ENCODE measurements at regions not wholly inside any gene's neighbourhood (a gene's known extent, or its start where the extent isn't known, plus 50 kb on each side); places are given as distances from the start of the nearest gene placed in this dataset.

DNA sequence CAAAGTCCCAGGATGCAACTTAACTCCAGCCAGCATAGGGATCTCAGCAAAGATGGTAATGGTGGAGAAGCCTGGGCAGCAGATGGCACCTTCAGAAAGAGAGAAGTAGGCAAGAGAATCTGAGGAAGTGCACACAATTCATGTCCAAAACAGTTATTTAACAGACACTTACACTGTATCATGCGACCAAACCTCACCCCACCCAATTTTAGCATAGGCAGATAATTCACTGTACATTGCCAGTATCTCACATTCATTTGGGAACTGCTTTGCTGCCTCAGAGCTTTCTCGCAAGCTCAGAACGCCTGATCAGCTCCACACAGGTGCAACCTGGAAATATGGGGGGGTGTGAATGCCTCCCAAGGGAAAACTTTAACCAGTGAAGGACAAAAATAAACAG is 143.0 kb upstream of the MAOA start:
- no peak for ATAC-seq
- no peak for TF ChIP-seq ESRRG (CRISPR knock-in tag; IDR thresholded peaks at IDR 0.05)
- no peak for TF ChIP-seq TOX (CRISPR knock-in tag; IDR thresholded peaks at IDR 0.05; ENCODE audit: borderline replicate concordance)
- TF ChIP-seq ZNF565 (CRISPR knock-in tag; conservative IDR thresholded peaks at IDR 0.05; ENCODE audit: low read depth): no peak
- no peak for TF ChIP-seq ZFP30 (CRISPR knock-in tag; IDR thresholded peaks at IDR 0.05)
- no peak for TF ChIP-seq PPARA (CRISPR knock-in tag; IDR thresholded peaks at IDR 0.05; ENCODE audit: borderline replicate concordance)
- no peak for TF ChIP-seq ISL1 (CRISPR knock-in tag; IDR thresholded peaks at IDR 0.05)

DNA sequence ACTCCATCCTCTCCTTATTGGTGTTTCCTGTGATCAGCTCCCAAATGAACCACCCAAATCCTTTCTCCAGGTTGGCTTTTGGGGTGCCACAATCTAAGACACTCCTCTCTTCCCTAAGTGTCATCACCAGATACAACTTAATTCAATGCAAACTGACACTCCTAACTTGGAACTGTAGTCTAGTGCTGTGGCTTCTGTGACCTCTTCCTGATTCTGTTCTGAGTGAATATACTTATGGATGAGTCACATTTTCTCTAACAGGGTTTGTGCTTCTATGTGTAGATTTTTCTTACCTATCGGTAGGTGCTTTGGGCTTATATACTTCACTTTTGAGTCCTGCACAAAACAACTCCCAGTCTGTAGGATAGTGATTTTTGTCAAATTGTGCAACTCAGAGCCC is 141.3 kb upstream of the MAOA start:
- ATAC-seq: no peak
- TF ChIP-seq ZC3H10 (CRISPR knock-in tag; IDR thresholded peaks at IDR 0.05): no peak
- TF ChIP-seq, protein P1, sequence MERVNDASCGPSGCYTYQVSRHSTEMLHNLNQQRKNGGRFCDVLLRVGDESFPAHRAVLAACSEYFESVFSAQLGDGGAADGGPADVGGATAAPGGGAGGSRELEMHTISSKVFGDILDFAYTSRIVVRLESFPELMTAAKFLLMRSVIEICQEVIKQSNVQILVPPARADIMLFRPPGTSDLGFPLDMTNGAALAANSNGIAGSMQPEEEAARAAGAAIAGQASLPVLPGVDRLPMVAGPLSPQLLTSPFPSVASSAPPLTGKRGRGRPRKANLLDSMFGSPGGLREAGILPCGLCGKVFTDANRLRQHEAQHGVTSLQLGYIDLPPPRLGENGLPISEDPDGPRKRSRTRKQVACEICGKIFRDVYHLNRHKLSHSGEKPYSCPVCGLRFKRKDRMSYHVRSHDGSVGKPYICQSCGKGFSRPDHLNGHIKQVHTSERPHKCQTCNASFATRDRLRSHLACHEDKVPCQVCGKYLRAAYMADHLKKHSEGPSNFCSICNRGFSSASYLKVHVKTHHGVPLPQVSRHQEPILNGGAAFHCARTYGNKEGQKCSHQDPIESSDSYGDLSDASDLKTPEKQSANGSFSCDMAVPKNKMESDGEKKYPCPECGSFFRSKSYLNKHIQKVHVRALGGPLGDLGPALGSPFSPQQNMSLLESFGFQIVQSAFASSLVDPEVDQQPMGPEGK (CRISPR knock-in tag; IDR thresholded peaks at IDR 0.05; ENCODE audit: borderline replicate concordance): no peak
- no peak for TF ChIP-seq ZNF8 (CRISPR knock-in tag; IDR thresholded peaks at IDR 0.05)
- no peak for TF ChIP-seq TOX (CRISPR knock-in tag; IDR thresholded peaks at IDR 0.05; ENCODE audit: borderline replicate concordance)
- no peak for TF ChIP-seq ZFP30 (CRISPR knock-in tag; IDR thresholded peaks at IDR 0.05)
- no peak for TF ChIP-seq ZNF70 (CRISPR knock-in tag; IDR thresholded peaks at IDR 0.05)
- no peak for TF ChIP-seq SNAI2 (CRISPR knock-in tag; IDR thresholded peaks at IDR 0.05)
- no peak for TF ChIP-seq TCF4 (CRISPR knock-in tag; IDR thresholded peaks at IDR 0.05; ENCODE audit: borderline replicate concordance)
- no peak for TF ChIP-seq GLIS3 (CRISPR knock-in tag; IDR thresholded peaks at IDR 0.05)
- no peak for TF ChIP-seq ESRRG (CRISPR knock-in tag; IDR thresholded peaks at IDR 0.05)
- TF ChIP-seq, protein P2, sequence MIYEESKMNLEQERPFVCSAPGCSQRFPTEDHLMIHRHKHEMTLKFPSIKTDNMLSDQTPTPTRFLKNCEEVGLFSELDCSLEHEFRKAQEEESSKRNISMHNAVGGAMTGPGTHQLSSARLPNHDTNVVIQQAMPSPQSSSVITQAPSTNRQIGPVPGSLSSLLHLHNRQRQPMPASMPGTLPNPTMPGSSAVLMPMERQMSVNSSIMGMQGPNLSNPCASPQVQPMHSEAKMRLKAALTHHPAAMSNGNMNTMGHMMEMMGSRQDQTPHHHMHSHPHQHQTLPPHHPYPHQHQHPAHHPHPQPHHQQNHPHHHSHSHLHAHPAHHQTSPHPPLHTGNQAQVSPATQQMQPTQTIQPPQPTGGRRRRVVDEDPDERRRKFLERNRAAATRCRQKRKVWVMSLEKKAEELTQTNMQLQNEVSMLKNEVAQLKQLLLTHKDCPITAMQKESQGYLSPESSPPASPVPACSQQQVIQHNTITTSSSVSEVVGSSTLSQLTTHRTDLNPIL (CRISPR knock-in tag; IDR thresholded peaks at IDR 0.05; ENCODE audit: low read depth): no peak
- TF ChIP-seq, protein P3, sequence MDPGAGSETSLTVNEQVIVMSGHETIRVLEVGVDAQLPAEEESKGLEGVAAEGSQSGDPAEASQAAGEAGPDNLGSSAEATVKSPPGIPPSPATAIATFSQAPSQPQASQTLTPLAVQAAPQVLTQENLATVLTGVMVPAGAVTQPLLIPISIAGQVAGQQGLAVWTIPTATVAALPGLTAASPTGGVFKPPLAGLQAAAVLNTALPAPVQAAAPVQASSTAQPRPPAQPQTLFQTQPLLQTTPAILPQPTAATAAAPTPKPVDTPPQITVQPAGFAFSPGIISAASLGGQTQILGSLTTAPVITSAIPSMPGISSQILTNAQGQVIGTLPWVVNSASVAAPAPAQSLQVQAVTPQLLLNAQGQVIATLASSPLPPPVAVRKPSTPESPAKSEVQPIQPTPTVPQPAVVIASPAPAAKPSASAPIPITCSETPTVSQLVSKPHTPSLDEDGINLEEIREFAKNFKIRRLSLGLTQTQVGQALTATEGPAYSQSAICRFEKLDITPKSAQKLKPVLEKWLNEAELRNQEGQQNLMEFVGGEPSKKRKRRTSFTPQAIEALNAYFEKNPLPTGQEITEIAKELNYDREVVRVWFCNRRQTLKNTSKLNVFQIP (CRISPR knock-in tag; IDR thresholded peaks at IDR 0.05; ENCODE audit: borderline replicate concordance, low read depth): no peak
- TF ChIP-seq CSDC2 (CRISPR knock-in tag; IDR thresholded peaks at IDR 0.05): no peak
- TF ChIP-seq, protein P4, sequence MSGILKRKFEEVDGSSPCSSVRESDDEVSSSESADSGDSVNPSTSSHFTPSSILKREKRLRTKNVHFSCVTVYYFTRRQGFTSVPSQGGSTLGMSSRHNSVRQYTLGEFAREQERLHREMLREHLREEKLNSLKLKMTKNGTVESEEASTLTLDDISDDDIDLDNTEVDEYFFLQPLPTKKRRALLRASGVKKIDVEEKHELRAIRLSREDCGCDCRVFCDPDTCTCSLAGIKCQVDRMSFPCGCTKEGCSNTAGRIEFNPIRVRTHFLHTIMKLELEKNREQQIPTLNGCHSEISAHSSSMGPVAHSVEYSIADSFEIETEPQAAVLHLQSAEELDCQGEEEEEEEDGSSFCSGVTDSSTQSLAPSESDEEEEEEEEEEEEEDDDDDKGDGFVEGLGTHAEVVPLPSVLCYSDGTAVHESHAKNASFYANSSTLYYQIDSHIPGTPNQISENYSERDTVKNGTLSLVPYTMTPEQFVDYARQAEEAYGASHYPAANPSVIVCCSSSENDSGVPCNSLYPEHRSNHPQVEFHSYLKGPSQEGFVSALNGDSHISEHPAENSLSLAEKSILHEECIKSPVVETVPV (CRISPR knock-in tag; IDR thresholded peaks at IDR 0.05): no peak
- no peak for TF ChIP-seq PPARA (CRISPR knock-in tag; IDR thresholded peaks at IDR 0.05; ENCODE audit: borderline replicate concordance)
- TF ChIP-seq RARB (CRISPR knock-in tag; IDR thresholded peaks at IDR 0.05): no peak
- no peak for TF ChIP-seq ZNF565 (CRISPR knock-in tag; conservative IDR thresholded peaks at IDR 0.05; ENCODE audit: low read depth)
- no peak for TF ChIP-seq BACH2 (CRISPR knock-in tag; IDR thresholded peaks at IDR 0.05; ENCODE audit: borderline replicate concordance)
- no peak for TF ChIP-seq OSR1 (CRISPR knock-in tag; IDR thresholded peaks at IDR 0.05)

DNA sequence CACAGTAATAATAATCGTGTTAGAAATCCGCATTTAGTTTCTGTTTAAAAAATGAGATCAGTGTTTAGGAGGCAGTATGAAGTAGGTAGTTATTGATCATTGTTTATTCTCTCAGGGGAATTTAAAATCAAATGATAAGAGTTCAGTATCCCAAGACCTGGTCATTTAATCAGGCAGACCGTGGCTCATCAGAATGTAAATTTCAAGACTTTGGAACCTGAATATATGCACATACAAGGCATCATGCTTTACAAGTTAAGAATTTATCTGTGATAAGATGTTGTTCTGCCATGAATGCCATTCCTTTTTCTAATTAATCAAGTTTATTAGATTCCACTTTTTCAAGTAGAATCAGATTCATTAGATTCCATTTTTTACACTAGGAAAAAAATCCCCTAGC is 133.5 kb upstream of the MAOA start:
- ATAC-seq: no peak
- TF ChIP-seq ISL1 (CRISPR knock-in tag; IDR thresholded peaks at IDR 0.05) (no peak), TCF4 (CRISPR knock-in tag; IDR thresholded peaks at IDR 0.05; ENCODE audit: borderline replicate concordance) (no peak), ZNF70 (CRISPR knock-in tag; IDR thresholded peaks at IDR 0.05) (no peak), ZFP3 (CRISPR knock-in tag; IDR thresholded peaks at IDR 0.05) (no peak), OSR1 (CRISPR knock-in tag; IDR thresholded peaks at IDR 0.05) (no peak), CSDC2 (CRISPR knock-in tag; IDR thresholded peaks at IDR 0.05) (no peak), ESRRG (CRISPR knock-in tag; IDR thresholded peaks at IDR 0.05) (no peak), SNAI2 (CRISPR knock-in tag; IDR thresholded peaks at IDR 0.05) (no peak), ARNTL (CRISPR knock-in tag; IDR thresholded peaks at IDR 0.05; ENCODE audit: borderline replicate concordance, low read depth) (no peak), GLIS3 (CRISPR knock-in tag; IDR thresholded peaks at IDR 0.05) (no peak), ZNF8 (CRISPR knock-in tag; IDR thresholded peaks at IDR 0.05) (no peak), TOX (CRISPR knock-in tag; IDR thresholded peaks at IDR 0.05; ENCODE audit: borderline replicate concordance) (no peak), PPARA (CRISPR knock-in tag; IDR thresholded peaks at IDR 0.05; ENCODE audit: borderline replicate concordance) (no peak), ZFP30 (CRISPR knock-in tag; IDR thresholded peaks at IDR 0.05) (no peak)
- TF ChIP-seq, protein P4 (CRISPR knock-in tag; IDR thresholded peaks at IDR 0.05): no peak
- TF ChIP-seq, protein P2 (CRISPR knock-in tag; IDR thresholded peaks at IDR 0.05; ENCODE audit: low read depth): no peak
